Ishikawa (cell line): ENCODE measurements at regions not wholly inside any gene's neighbourhood (a gene's known extent, or its start where the extent isn't known, plus 50 kb on each side); places are given as distances from the start of the nearest gene placed in this dataset.

Experiments used
- CEBPB ChIP-seq: IDR thresholded peaks from 2 replicates; pipeline ENCODE4 v1.6.1; 2012
- RAD21 ChIP-seq: IDR thresholded peaks from 2 replicates; pipeline ENCODE4 v1.6.1; 2012; ENCODE audit warnings: low read depth
- REST ChIP-seq: IDR thresholded peaks from 2 replicates; pipeline ENCODE4 v1.6.1; 2012; ENCODE audit warnings: low read depth, mild to moderate bottlenecking
- TAF1 ChIP-seq: IDR thresholded peaks from 2 replicates; pipeline ENCODE4 v1.6.1; 2012; ENCODE audit warnings: low read depth, mild to moderate bottlenecking
- TEAD4 ChIP-seq: IDR thresholded peaks from 2 replicates; pipeline ENCODE4 v1.6.1; 2012

- no peak for TF ChIP-seq TEAD4
- TF ChIP-seq TAF1 = no peak
- no peak for TF ChIP-seq RAD21
- no peak for TF ChIP-seq CEBPB
- TF ChIP-seq REST = no peak
Measured at GRCh38 chr9:32136700-32137339, 247.6 kb upstream of the ACO1 start.
